ENCODE measurements at regions not wholly inside any gene's neighbourhood (a gene's known extent, or its start where the extent isn't known, plus 50 kb on each side); places are given as distances from the start of the nearest gene placed in this dataset.

GRCh38 chr18:52254367-52254766 lies 85.6 kb upstream of the DCC start:
- no peak for TF ChIP-seq CTCF (IDR thresholded peaks at IDR 0.05)
- no peak for TF ChIP-seq POLR2A (IDR thresholded peaks at IDR 0.05)

Measured in body of pancreas (tissue), 4 donors.